Thoracic aorta (tissue), 2 donors: ENCODE measurements at regions not wholly inside any gene's neighbourhood (a gene's known extent, or its start where the extent isn't known, plus 50 kb on each side); places are given as distances from the start of the nearest gene placed in this dataset.
"Not testable (repeated sequence)": the region's sequence is repeated elsewhere in the genome, so short reads cannot be mapped to it uniquely, and the experiment has no call there.

ENCODE experiments used
- ATAC-seq: fragments of 150-250 bp; one replicate; pipeline ENCODE4 v1.8.0; 2017; ENCODE audit warnings: low read depth; ENCODE audit not compliant: insufficient number of reproducible peaks, low FRiP score
- DNase-seq: peaks from one replicate; pipeline ENCODE4 v3.0.0-alpha.2; 2020; ENCODE audit warnings: low spot score
- H3K27ac ChIP-seq, 2 donors: fragments of 200-600 bp; sonication (generic); 1 replicate in 1 of 2; 2 replicates in 1 of 2; pipeline ENCODE4 v1.5.1; 2016; ENCODE audit warnings: mild to moderate bottlenecking in 2 of 2, moderate library complexity in 2 of 2
- H3K27me3 ChIP-seq: fragments of 200-600 bp; sonication (generic); replicated peaks from 2 replicates; pipeline ENCODE4 v1.6.0; 2016; ENCODE audit warnings: mild to moderate bottlenecking; ENCODE audit not compliant: insufficient read depth
- H3K36me3 ChIP-seq: fragments of 200-600 bp; sonication (generic); one replicate; pipeline ENCODE4 v1.5.1; 2016
- H3K4me1 ChIP-seq, 2 donors: fragments of 200-600 bp; sonication (generic); 1 replicate in 1 of 2; 2 replicates in 1 of 2; pipeline versions ENCODE4 v1.5.1 to v1.6.0; 2016; ENCODE audit warnings: low read depth in 2 of 2, mild to moderate bottlenecking in 1 of 2; ENCODE audit not compliant: control insufficient read depth in 1 of 2
- H3K4me3 ChIP-seq: fragments of 200-600 bp; sonication (generic); 2 replicates; pipeline ENCODE4 v1.5.1; 2016; ENCODE audit warnings: mild to moderate bottlenecking
- H3K9me3 ChIP-seq: fragments of 200-600 bp; sonication (generic); 2 replicates; pipeline ENCODE4 v1.5.1; 2016
- CTCF ChIP-seq: fragments of 200-600 bp; sonication (generic); IDR thresholded peaks from one replicate; pipeline ENCODE4 v1.5.1; 2019; ENCODE audit warnings: antibody characterized with exemption

GRCh38 chr1:19552291-19553010 is 67.1 kb upstream of the CAPZB start:
- DNase-seq (no peak), ATAC-seq (no peak)
- Histone ChIP-seq H3K36me3 (no peaks in the 10 kb centered on the region), H3K4me1 (no peaks in the 10 kb centered on the region), H3K27me3 (no peaks in the 10 kb centered on the region), H3K4me3 (no peak overlapping the region), H3K9me3 (no peaks in the 10 kb centered on the region), H3K27ac (no peak overlapping the region)
- TF ChIP-seq CTCF = no peak

GRCh38 chr1:19551837-19552236 is 66.5 kb upstream of the CAPZB start:
- not testable (repeated sequence) for H3K36me3 ChIP-seq, H3K27me3 ChIP-seq, H3K4me3 ChIP-seq, H3K27ac ChIP-seq, ATAC-seq, H3K4me1 ChIP-seq, H3K9me3 ChIP-seq, DNase-seq

- not testable (repeated sequence) for DNase-seq, H3K27ac ChIP-seq, H3K27me3 ChIP-seq, H3K4me3 ChIP-seq, ATAC-seq, H3K4me1 ChIP-seq, H3K36me3 ChIP-seq, H3K9me3 ChIP-seq
Measured at GRCh38 chr1:19550437-19550836, 65.1 kb upstream of the CAPZB start.

- H3K36me3 ChIP-seq = no peaks in the 10 kb centered on the region
- no peak for TF ChIP-seq CTCF
- H3K27ac ChIP-seq = no peak overlapping the region
- no peak for ATAC-seq
- H3K9me3 ChIP-seq = no peaks in the 10 kb centered on the region
- H3K27me3 ChIP-seq = no peaks in the 10 kb centered on the region
- no peak for DNase-seq
- H3K4me1 ChIP-seq = no peaks in the 10 kb centered on the region
- no peak overlapping the region for H3K4me3 ChIP-seq
Measured at GRCh38 chr1:19547814-19548213, 62.5 kb upstream of the CAPZB start.

- no peak overlapping the region for H3K27ac ChIP-seq
- H3K36me3 ChIP-seq = no peaks in the 10 kb centered on the region
- H3K9me3 ChIP-seq = no peaks in the 10 kb centered on the region
- ATAC-seq (no peak), DNase-seq (no peak)
- H3K27me3 ChIP-seq = no peaks in the 10 kb centered on the region
- TF ChIP-seq CTCF = no peak
- no peaks in the 10 kb centered on the region for H3K4me1 ChIP-seq
- no peak overlapping the region for H3K4me3 ChIP-seq
Measured at GRCh38 chr1:19536519-19536918, 51.2 kb upstream of the CAPZB start.

GRCh38 chr1:19535214-19535613 is 49.9 kb upstream of the CAPZB start:
- no peaks in the 10 kb centered on the region for H3K27me3 ChIP-seq
- no peaks in the 10 kb centered on the region for H3K9me3 ChIP-seq
- peaks cover under 1 to 2% of the 10 kb centered on the region in 2 donors for H3K4me1 ChIP-seq
- no peak overlapping the region for H3K27ac ChIP-seq
- no peaks in the 10 kb centered on the region for H3K36me3 ChIP-seq
- H3K4me3 ChIP-seq = no peak overlapping the region
- ATAC-seq = no peak
- TF ChIP-seq CTCF = no peak
- no peak for DNase-seq
